HL-60 (cell line): ENCODE measurements at regions not wholly inside any gene's neighbourhood (a gene's known extent, or its start where the extent isn't known, plus 50 kb on each side); places are given as distances from the start of the nearest gene placed in this dataset.

ENCODE experiments used
- DNase-seq, 2 experiments: peaks; one replicate each; pipeline ENCODE4 v3.0.0-alpha.2; 2010 to 2020; ENCODE audit warnings: low read depth in 1 of 2, low spot score in 1 of 2
- H3K27ac ChIP-seq: fragments of 250-450 bp; sonication (Bioruptor Pico); replicated peaks from 2 replicates; pipeline ENCODE4 v1.5.1; 2020; ENCODE audit warnings: mild to moderate bottlenecking, moderate library complexity
- H3K27me3 ChIP-seq: fragments of 250-450 bp; sonication (Bioruptor Pico); 2 replicates; pipeline ENCODE4 v1.5.1; 2021; ENCODE audit warnings: mild to moderate bottlenecking, moderate library complexity; ENCODE audit not compliant: insufficient read depth, poor library complexity, severe bottlenecking
- H3K4me3 ChIP-seq: replicated peaks from 2 replicates; pipeline ENCODE4 v1.5.1; 2011; ENCODE audit warnings: mild to moderate bottlenecking, control low read depth, low read length; ENCODE audit not compliant: insufficient read depth
- CTCF ChIP-seq: IDR thresholded peaks from one replicate; pipeline ENCODE4 v1.5.1; 2011; ENCODE audit warnings: low read length, control low read depth, inconsistent platforms; ENCODE audit not compliant: insufficient read depth
- GABPA ChIP-seq: IDR thresholded peaks from 2 replicates; pipeline ENCODE4 v1.6.1; 2012; ENCODE audit warnings: low read depth
- POLR2AphosphoS5 ChIP-seq: IDR thresholded peaks from 2 replicates; pipeline ENCODE4 v1.6.1; 2012; ENCODE audit warnings: low read depth
- SPI1 ChIP-seq: IDR thresholded peaks from 2 replicates; pipeline ENCODE4 v1.6.1; 2012; ENCODE audit warnings: low read depth, mild to moderate bottlenecking, borderline replicate concordance
- TF ChIP-seq, protein P1 (sequence below): IDR thresholded peaks from 2 replicates; pipeline ENCODE4 v1.6.1; 2012; ENCODE audit warnings: low read depth; ENCODE audit not compliant: insufficient replicate concordance

- TF ChIP-seq, protein P1, sequence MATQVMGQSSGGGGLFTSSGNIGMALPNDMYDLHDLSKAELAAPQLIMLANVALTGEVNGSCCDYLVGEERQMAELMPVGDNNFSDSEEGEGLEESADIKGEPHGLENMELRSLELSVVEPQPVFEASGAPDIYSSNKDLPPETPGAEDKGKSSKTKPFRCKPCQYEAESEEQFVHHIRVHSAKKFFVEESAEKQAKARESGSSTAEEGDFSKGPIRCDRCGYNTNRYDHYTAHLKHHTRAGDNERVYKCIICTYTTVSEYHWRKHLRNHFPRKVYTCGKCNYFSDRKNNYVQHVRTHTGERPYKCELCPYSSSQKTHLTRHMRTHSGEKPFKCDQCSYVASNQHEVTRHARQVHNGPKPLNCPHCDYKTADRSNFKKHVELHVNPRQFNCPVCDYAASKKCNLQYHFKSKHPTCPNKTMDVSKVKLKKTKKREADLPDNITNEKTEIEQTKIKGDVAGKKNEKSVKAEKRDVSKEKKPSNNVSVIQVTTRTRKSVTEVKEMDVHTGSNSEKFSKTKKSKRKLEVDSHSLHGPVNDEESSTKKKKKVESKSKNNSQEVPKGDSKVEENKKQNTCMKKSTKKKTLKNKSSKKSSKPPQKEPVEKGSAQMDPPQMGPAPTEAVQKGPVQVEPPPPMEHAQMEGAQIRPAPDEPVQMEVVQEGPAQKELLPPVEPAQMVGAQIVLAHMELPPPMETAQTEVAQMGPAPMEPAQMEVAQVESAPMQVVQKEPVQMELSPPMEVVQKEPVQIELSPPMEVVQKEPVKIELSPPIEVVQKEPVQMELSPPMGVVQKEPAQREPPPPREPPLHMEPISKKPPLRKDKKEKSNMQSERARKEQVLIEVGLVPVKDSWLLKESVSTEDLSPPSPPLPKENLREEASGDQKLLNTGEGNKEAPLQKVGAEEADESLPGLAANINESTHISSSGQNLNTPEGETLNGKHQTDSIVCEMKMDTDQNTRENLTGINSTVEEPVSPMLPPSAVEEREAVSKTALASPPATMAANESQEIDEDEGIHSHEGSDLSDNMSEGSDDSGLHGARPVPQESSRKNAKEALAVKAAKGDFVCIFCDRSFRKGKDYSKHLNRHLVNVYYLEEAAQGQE: no peak
- TF ChIP-seq GABPA (no peak), POLR2AphosphoS5 (no peak)
- H3K27me3 ChIP-seq: no peaks in the 10 kb centered on the region
Measured at GRCh38 chr13:43992211-43992610, 112.5 kb downstream of the LACC1 start.

DNA sequence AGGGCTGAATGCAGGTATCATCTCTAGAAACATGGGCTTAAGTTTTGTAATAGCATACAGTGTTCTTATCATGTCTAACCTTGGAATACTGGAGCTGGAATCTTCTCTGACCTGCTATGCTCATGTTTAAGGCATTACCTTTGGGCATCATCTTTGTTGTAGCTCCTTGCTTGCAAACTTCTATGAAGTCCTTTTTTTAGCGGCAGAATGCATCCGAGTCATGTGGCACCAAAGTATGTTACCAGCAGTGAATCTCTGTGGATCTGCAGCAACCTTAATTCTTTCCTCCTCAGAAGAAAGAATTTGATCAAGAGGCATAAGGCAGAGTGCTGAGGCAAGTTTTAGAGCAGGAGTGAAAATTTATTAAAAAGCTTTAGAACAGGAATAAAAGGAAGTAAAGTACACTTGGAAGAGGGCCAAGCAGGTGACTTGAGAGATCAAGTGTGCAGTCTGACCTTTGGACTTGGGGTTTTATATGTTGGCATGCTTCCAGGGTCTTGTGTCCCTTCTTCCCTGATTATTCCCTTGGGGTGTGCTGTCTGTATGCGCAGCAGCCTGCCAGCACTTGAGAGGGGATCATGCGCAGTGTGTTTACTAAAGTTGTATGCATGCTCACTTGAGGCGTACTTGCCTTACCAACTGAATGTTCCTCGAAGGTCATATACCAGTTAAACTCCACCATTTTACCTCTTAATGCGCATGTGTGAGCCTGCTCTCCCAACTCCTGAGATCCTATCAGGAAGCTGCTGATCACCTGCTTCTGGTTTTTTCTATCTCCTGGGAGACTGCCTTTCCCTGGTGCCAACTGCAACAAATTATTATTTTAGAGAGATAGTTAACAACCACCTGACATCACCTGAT lies 115.5 kb downstream of the LACC1 start:
- TF ChIP-seq POLR2AphosphoS5 (no peak), GABPA (no peak), CTCF (no peak), SPI1 (no peak)
- TF ChIP-seq, protein P1: no peak
- Histone ChIP-seq H3K27ac (no peak overlapping the region), H3K4me3 (no peak overlapping the region), H3K27me3 (no peaks in the 10 kb centered on the region)
- DNase-seq: no peak

More at GRCh38 chr13:43992211-43992610, 112.5 kb downstream of the LACC1 start:
- no peak for DNase-seq
- no peak overlapping the region for H3K4me3 ChIP-seq
- H3K27ac ChIP-seq: no peak overlapping the region

- TF ChIP-seq SPI1: no peak
- no peak for TF ChIP-seq POLR2AphosphoS5
- TF ChIP-seq CTCF: no peak
- TF ChIP-seq GABPA: no peak
- TF ChIP-seq, protein P1: no peak
- no peak for DNase-seq
- H3K27me3 ChIP-seq: no peaks in the 10 kb centered on the region
- no peak overlapping the region for H3K4me3 ChIP-seq
- H3K27ac ChIP-seq: no peak overlapping the region
Measured at GRCh38 chr13:43996221-43996620, 116.5 kb downstream of the LACC1 start.
